Cerebellar cortex (tissue), 1 donor: ENCODE measurements at regions not wholly inside any gene's neighbourhood (a gene's known extent, or its start where the extent isn't known, plus 50 kb on each side); places are given as distances from the start of the nearest gene placed in this dataset.

ENCODE experiments used
- DNase-seq: peaks from one replicate; pipeline ENCODE4 v3.0.0-alpha.2; 2015; ENCODE audit warnings: low spot score

GRCh38 chr14:85991156-85991555 lies 461.2 kb downstream of the FLRT2 start:
- no peak for DNase-seq

GRCh38 chr14:85987907-85988306 lies 458.0 kb downstream of the FLRT2 start:
- no peak for DNase-seq

GRCh38 chr14:85987292-85987691 lies 457.3 kb downstream of the FLRT2 start:
- DNase-seq = no peak

GRCh38 chr14:85978582-85979250 lies 448.8 kb downstream of the FLRT2 start:
- DNase-seq = no peak

GRCh38 chr14:85974602-85975001 lies 444.7 kb downstream of the FLRT2 start:
- DNase-seq = no peak

GRCh38 chr14:85963486-85963885 lies 433.5 kb downstream of the FLRT2 start:
- DNase-seq = no peak

GRCh38 chr14:85960756-85961155 lies 430.8 kb downstream of the FLRT2 start:
- DNase-seq = no peak

GRCh38 chr14:85959063-85959462 lies 429.1 kb downstream of the FLRT2 start:
- no peak for DNase-seq

GRCh38 chr14:85958069-85958468 lies 428.1 kb downstream of the FLRT2 start:
- DNase-seq = no peak

- no peak for DNase-seq
Observed at GRCh38 chr14:85953265-85953664, 423.3 kb downstream of the FLRT2 start.

GRCh38 chr14:85948153-85948552 lies 418.2 kb downstream of the FLRT2 start:
- DNase-seq = no peak

GRCh38 chr14:85947461-85948139 lies 417.7 kb downstream of the FLRT2 start:
- no peak for DNase-seq

GRCh38 chr14:85943192-85943591 lies 413.2 kb downstream of the FLRT2 start:
- DNase-seq = no peak

GRCh38 chr14:85934886-85935254 lies 404.9 kb downstream of the FLRT2 start:
- DNase-seq = no peak

GRCh38 chr14:85934123-85934885 lies 404.4 kb downstream of the FLRT2 start:
- no peak for DNase-seq

GRCh38 chr14:85921241-85921640 lies 391.3 kb downstream of the FLRT2 start:
- no peak for DNase-seq

- DNase-seq = no peak
Observed at GRCh38 chr14:85917716-85918115, 387.8 kb downstream of the FLRT2 start.

GRCh38 chr14:85915711-85916110 lies 385.8 kb downstream of the FLRT2 start:
- no peak for DNase-seq

GRCh38 chr14:85912141-85912540 lies 382.2 kb downstream of the FLRT2 start:
- no peak for DNase-seq

- no peak for DNase-seq
Observed at GRCh38 chr14:85911044-85911443, 381.1 kb downstream of the FLRT2 start.

- no peak for DNase-seq
Observed at GRCh38 chr14:85909581-85909980, 379.6 kb downstream of the FLRT2 start.

GRCh38 chr14:85907536-85907935 lies 377.6 kb downstream of the FLRT2 start:
- no peak for DNase-seq

GRCh38 chr14:85897808-85898207 lies 367.9 kb downstream of the FLRT2 start:
- DNase-seq = no peak
